NT2/D1 (cell line): ENCODE measurements at regions not wholly inside any gene's neighbourhood (a gene's known extent, or its start where the extent isn't known, plus 50 kb on each side); places are given as distances from the start of the nearest gene placed in this dataset.

Experiments
- SUZ12 ChIP-seq: IDR thresholded peaks from 2 replicates; pipeline ENCODE4 v1.6.1; 2011; ENCODE audit not compliant: insufficient read length, insufficient read depth; ENCODE audit errors: extremely low read depth
- YY1 ChIP-seq: IDR thresholded peaks from 2 replicates; pipeline ENCODE4 v1.6.1; 2011; ENCODE audit not compliant: insufficient read length, insufficient read depth

- no peak for TF ChIP-seq SUZ12
- TF ChIP-seq YY1: no peak
Observed at GRCh38 chr18:73848656-73849055, 299.0 kb downstream of the FBXO15 start.
